22Rv1 (cell line): ENCODE measurements at regions not wholly inside any gene's neighbourhood (a gene's known extent, or its start where the extent isn't known, plus 50 kb on each side); places are given as distances from the start of the nearest gene placed in this dataset.

Experiments
- ZFX ChIP-seq: fragments of 450-650 bp; IDR thresholded peaks from 2 replicates; pipeline ENCODE4 v1.6.1; 2017; ENCODE audit warnings: antibody characterized with exemption, borderline replicate concordance
- TF ChIP-seq, protein P1 (sequence below): fragments of 450-650 bp; IDR thresholded peaks from 2 replicates; pipeline ENCODE4 v1.5.1; 2017; ENCODE audit warnings: mild to moderate bottlenecking

GRCh38 chr11:101195294-101195693 is 65.7 kb upstream of the PGR start:
- TF ChIP-seq, protein P1, sequence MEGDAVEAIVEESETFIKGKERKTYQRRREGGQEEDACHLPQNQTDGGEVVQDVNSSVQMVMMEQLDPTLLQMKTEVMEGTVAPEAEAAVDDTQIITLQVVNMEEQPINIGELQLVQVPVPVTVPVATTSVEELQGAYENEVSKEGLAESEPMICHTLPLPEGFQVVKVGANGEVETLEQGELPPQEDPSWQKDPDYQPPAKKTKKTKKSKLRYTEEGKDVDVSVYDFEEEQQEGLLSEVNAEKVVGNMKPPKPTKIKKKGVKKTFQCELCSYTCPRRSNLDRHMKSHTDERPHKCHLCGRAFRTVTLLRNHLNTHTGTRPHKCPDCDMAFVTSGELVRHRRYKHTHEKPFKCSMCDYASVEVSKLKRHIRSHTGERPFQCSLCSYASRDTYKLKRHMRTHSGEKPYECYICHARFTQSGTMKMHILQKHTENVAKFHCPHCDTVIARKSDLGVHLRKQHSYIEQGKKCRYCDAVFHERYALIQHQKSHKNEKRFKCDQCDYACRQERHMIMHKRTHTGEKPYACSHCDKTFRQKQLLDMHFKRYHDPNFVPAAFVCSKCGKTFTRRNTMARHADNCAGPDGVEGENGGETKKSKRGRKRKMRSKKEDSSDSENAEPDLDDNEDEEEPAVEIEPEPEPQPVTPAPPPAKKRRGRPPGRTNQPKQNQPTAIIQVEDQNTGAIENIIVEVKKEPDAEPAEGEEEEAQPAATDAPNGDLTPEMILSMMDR, result no peak
- TF ChIP-seq ZFX, result no peak
